ENCODE measurements at regions not wholly inside any gene's neighbourhood (a gene's known extent, or its start where the extent isn't known, plus 50 kb on each side); places are given as distances from the start of the nearest gene placed in this dataset.

DNA sequence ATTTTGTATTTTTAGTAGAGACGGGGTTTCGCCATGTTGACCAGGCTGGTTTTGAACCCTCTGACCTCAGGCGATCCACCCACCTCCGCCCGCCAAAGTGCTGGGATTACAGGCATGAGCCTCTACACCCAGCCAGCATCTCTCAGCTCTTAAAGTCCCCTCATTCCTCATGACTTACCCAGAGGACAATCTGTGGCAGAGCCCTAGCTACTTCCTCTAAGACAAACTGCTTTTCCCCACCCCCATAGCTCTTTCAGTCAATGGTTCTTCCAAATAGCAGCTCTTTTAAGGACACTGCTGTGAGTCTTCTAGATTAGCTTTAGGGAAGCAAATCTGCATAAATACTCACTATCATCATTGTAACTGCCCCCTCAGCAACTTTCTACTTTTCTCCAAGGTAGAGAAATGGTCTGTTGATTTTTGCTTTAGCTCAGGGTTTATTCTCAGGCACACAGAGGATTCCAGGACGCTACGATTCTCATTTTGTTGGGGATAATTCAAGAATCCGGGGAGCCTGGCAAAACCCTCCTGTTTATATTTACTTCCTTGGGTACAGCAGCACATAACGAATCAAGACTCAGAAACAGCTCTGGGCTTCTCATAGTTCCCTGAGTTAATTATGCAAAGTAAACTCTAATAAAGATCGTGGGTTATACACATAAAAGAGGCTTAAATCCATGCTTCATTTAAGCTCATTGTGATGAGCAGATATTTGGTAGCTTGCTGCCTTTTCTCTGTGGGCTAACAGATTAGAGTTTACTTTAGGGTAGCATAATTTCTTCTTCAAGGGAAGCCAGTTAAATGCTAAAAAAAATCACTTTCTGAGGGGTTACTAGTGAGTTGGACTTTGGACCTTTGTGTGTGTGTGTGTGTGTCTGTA is 357.4 kb downstream of the TDRD3 start:
- Histone ChIP-seq H2AFZ (ENCODE audit: low read length) (no peak overlapping the region), H3K4me3 (ENCODE audit: extremely low read depth in 1 of 4, insufficient read depth in 2 of 4, low read depth in 3 of 4, low read length in 4 of 4) (no peak overlapping the region)
- TF ChIP-seq POU5F1 (IDR thresholded peaks at IDR 0.05; ENCODE audit: low read depth, low read length), result no peak
- TF ChIP-seq CHD1 (IDR thresholded peaks at IDR 0.05; ENCODE audit: low read depth, low read length), result no peak
- TF ChIP-seq YY1 (IDR thresholded peaks at IDR 0.05; ENCODE audit: low read depth, low read length), result no peak
- TF ChIP-seq JUND (IDR thresholded peaks at IDR 0.05; ENCODE audit: low read length), result no peak
- TF ChIP-seq CTBP2 (IDR thresholded peaks at IDR 0.05; ENCODE audit: borderline replicate concordance, insufficient read depth, insufficient read length, low read length), result no peak
- TF ChIP-seq KDM4A (IDR thresholded peaks at IDR 0.05; ENCODE audit: low read depth, low read length, severe bottlenecking), result no peak
- no peak for TF ChIP-seq TCF12 (IDR thresholded peaks at IDR 0.05; ENCODE audit: low read depth, low read length)
- TF ChIP-seq SP2 (IDR thresholded peaks at IDR 0.05; ENCODE audit: low read length), result no peak
- TF ChIP-seq SP4 (IDR thresholded peaks at IDR 0.05; ENCODE audit: low read length), result no peak
- TF ChIP-seq CEBPB (IDR thresholded peaks at IDR 0.05; ENCODE audit: low read depth, low read length), result no peak

More for the DNA sequence above, 357.4 kb downstream of the TDRD3 start:
- H4K91ac ChIP-seq (replicated peaks; ENCODE audit: insufficient read length, low read length), result no peak overlapping the region
- CTCF ChIA-PET (ENCODE audit: partially characterized antibody), result interaction anchor here (0.5 to 2.2 kb wide), 17 partner anchors 9 to 506 kb away, joined by 3 to 10 read pairs (median 3); no protein-coding TSS in a partner anchor
- H3K56ac ChIP-seq (replicated peaks; ENCODE audit: insufficient read length, low read depth, low read length), result no peak overlapping the region
- no peak overlapping the region for H2BK12ac ChIP-seq (ENCODE audit: low read depth, low read length)
- no peak overlapping the region for H4K5ac ChIP-seq (ENCODE audit: insufficient read length, low read depth, low read length)
- H3K9me3 ChIP-seq (ENCODE audit: insufficient read depth in 2 of 2, low read depth in 1 of 2, low read length in 1 of 2), result no peaks in the 10 kb centered on the region
- H3K4me1 ChIP-seq (replicated peaks in 1 of 4; ENCODE audit: control insufficient read depth in 3 of 4, insufficient read depth in 4 of 4, low read length in 3 of 4), result peaks cover 0 to 9% (median 4%) of the 10 kb centered on the region in 4 experiments; a peak in 3 of 7 replicates
- no peak overlapping the region for H2BK15ac ChIP-seq (ENCODE audit: low read length)
- H3K36me3 ChIP-seq (ENCODE audit: control insufficient read depth in 2 of 4, insufficient read depth in 4 of 4, low read length in 3 of 4), result no peaks in the 10 kb centered on the region
- WGBS, 2 experiments (ENCODE audit: extremely low coverage in 1 of 2, insufficient coverage in 1 of 2, insufficient read length in 1 of 2, insufficient replicate concordance in 2 of 2, low coverage in 1 of 2, low lambda C conversion rate in 2 of 2, missing lambda C conversion rate in 1 of 2), result 93% methylated on average over 10 of the region's 10 CpGs; no CpG with 5 or more reads in 1 of the 2 experiments
- H4K8ac ChIP-seq (ENCODE audit: extremely low read depth, insufficient read depth, low read length), result no peak overlapping the region
- no peak overlapping the region for H3K14ac ChIP-seq (ENCODE audit: insufficient read length)
- no peak for DNase-seq (ENCODE audit: low read depth in 1 of 2, low spot score in 2 of 2)
- no peak for FAIRE-seq
- H2BK20ac ChIP-seq (ENCODE audit: low read length), result no peak overlapping the region
- no peak overlapping the region for H3K4me2 ChIP-seq (ENCODE audit: insufficient read depth in 1 of 2, low read depth in 2 of 2, low read length in 2 of 2)
- no peaks in the 10 kb centered on the region for H3K23me2 ChIP-seq (ENCODE audit: low read depth, low read length)
- H2AK5ac ChIP-seq (ENCODE audit: low read depth, low read length), result no peak overlapping the region
- no peaks in the 10 kb centered on the region for H3K27me3 ChIP-seq (replicated peaks in 1 of 4; ENCODE audit: control insufficient read depth in 3 of 4, extremely low read depth in 1 of 4, insufficient read depth in 3 of 4, low read length in 3 of 4)
- no peak overlapping the region for H3K27ac ChIP-seq (ENCODE audit: low read depth, low read length)
- no peak overlapping the region for H2BK5ac ChIP-seq (ENCODE audit: low read depth, low read length)
- H3K23ac ChIP-seq (ENCODE audit: insufficient read length), result no peak overlapping the region
- no peak overlapping the region for H3K9ac ChIP-seq (replicated peaks in 1 of 4; ENCODE audit: extremely low read depth in 1 of 4, low read depth in 3 of 4, low read length in 3 of 4)
- no peaks in the 10 kb centered on the region for H4K20me1 ChIP-seq (replicated peaks in 1 of 2; ENCODE audit: control insufficient read depth in 1 of 2, insufficient read depth in 2 of 2, low read length in 2 of 2)
- H2BK120ac ChIP-seq (replicated peaks; ENCODE audit: low read depth, low read length), result no peak overlapping the region
- no peaks in the 10 kb centered on the region for H3K79me1 ChIP-seq (ENCODE audit: low read depth, low read length)
- no peak overlapping the region for H3K4ac ChIP-seq (replicated peaks; ENCODE audit: insufficient read length, low read depth, low read length)
- no peaks in the 10 kb centered on the region for H3K79me2 ChIP-seq (ENCODE audit: control insufficient read depth in 1 of 2, insufficient read depth in 2 of 2, low read length in 2 of 2)
- H3K18ac ChIP-seq (ENCODE audit: extremely low read depth, low read length), result no peak overlapping the region
- POLR2A ChIA-PET (ENCODE audit: partially characterized antibody), result interaction anchor here (0.8 kb wide), 1 partner anchor 23 kb away, joined by 4 read pairs; no protein-coding TSS in a partner anchor
